Colonic mucosa (tissue), 4 donors: ENCODE measurements at regions not wholly inside any gene's neighbourhood (a gene's known extent, or its start where the extent isn't known, plus 50 kb on each side); places are given as distances from the start of the nearest gene placed in this dataset.

ENCODE experiments used
- DNase-seq: peaks from one replicate; pipeline ENCODE4 v3.0.0-alpha.2; 2020
- H3K27ac ChIP-seq: fragments of 200-600 bp; one replicate; pipeline ENCODE4 v1.8.0; 2021
- H3K27me3 ChIP-seq: fragments of 200-600 bp; one replicate; pipeline ENCODE4 v1.8.0; 2021
- H3K36me3 ChIP-seq: fragments of 200-600 bp; one replicate; pipeline ENCODE4 v1.8.0; 2021
- H3K4me1 ChIP-seq: fragments of 200-600 bp; one replicate; pipeline ENCODE4 v1.8.0; 2021; ENCODE audit warnings: mild to moderate bottlenecking
- H3K4me3 ChIP-seq: fragments of 200-600 bp; one replicate; pipeline ENCODE4 v1.8.0; 2021
- H3K9ac ChIP-seq, 2 donors: one replicate each; pipeline ENCODE4 v1.7.0; 2013; ENCODE audit warnings: control low read depth in 2 of 2, low read depth in 2 of 2, low read length in 2 of 2
- H3K9me3 ChIP-seq: fragments of 200-600 bp; one replicate; pipeline ENCODE4 v1.8.0; 2021
- CTCF ChIP-seq: fragments of 200-600 bp; IDR thresholded peaks from one replicate; pipeline ENCODE4 v1.8.0; 2022; ENCODE audit warnings: antibody characterized with exemption, mild to moderate bottlenecking
- intact Hi-C: fragments of 100-400 bp; cut with DNase I; formaldehyde crosslinking; loops from one replicate; pipeline ENCODE4 v1.14.1; 2022
- donor health status: healthy.
- donor health status: DM: no; HTN: no; CAD: no.
- donor health status: DM: no; HTN: no; CAD: no.

DNA sequence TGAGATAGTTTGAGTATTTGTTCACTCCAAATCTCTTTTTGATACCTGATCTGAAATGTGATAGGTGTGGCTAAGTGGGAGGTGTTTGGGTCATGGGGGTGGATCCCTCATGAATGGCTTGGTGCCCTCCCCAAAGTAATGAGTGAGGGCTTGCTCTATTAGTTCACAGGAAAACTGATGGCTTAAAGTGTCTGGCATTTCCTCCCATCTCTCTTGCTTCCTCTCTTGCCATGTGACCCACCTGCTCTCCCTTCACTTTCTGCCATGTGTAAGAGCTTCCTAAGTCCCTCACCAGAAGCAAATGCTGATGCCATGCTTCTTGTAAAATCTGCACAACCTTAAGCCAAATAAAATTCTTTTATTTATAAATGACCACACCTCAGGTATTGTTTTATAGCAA lies 61.1 kb downstream of the MAD2L1 start:
- no peaks in the 10 kb centered on the region for H3K9me3 ChIP-seq
- no peaks in the 10 kb centered on the region for H3K36me3 ChIP-seq
- intact Hi-C loops = no loop called here
- H3K27me3 ChIP-seq = no peaks in the 10 kb centered on the region
- H3K4me3 ChIP-seq = no peak overlapping the region
- no peak for TF ChIP-seq CTCF
- DNase-seq = no peak
- no peaks in the 10 kb centered on the region for H3K4me1 ChIP-seq
- no peak overlapping the region for H3K9ac ChIP-seq
- H3K27ac ChIP-seq = no peak overlapping the region

- Histone ChIP-seq H3K9me3 (no peaks in the 10 kb centered on the region), H3K9ac (no peak overlapping the region), H3K27ac (no peak overlapping the region), H3K27me3 (no peaks in the 10 kb centered on the region), H3K4me3 (no peak overlapping the region), H3K36me3 (no peaks in the 10 kb centered on the region), H3K4me1 (no peaks in the 10 kb centered on the region)
- intact Hi-C loops = no loop called here
- no peak for TF ChIP-seq CTCF
- DNase-seq = no peak
These were observed 61.6 kb downstream of the MAD2L1 start for GRCh38 chr4:120005076-120005475.

- Histone ChIP-seq H3K27me3 (no peaks in the 10 kb centered on the region), H3K4me3 (no peak overlapping the region), H3K27ac (no peak overlapping the region), H3K9ac (no peak overlapping the region), H3K36me3 (no peaks in the 10 kb centered on the region), H3K9me3 (no peaks in the 10 kb centered on the region), H3K4me1 (no peaks in the 10 kb centered on the region)
- intact Hi-C loops = no loop called here
- DNase-seq = no peak
- no peak for TF ChIP-seq CTCF
These were observed 62.6 kb downstream of the MAD2L1 start for GRCh38 chr4:120004054-120004453.

DNA sequence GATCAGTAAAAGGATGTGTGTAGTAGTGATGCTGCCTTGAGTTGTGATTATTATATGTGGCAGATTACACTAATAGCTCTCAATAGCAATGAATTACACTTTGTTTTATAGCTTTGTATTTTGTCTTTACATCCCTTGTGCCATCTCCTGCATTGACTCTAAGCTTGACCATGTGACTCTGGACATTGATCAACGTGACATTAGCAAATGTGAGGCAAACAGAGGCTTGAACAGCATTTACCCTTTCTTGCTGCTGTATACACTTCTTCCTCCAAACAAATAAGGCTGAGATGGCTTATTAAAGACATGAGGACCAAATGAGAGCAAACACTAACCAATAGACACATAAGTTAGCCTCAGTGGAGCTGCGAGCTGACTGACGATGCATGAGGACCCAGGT lies 63.5 kb downstream of the MAD2L1 start:
- no peaks in the 10 kb centered on the region for H3K9me3 ChIP-seq
- H3K36me3 ChIP-seq = no peaks in the 10 kb centered on the region
- H3K27me3 ChIP-seq = no peaks in the 10 kb centered on the region
- H3K4me1 ChIP-seq = no peaks in the 10 kb centered on the region
- no peak for DNase-seq
- no peak overlapping the region for H3K27ac ChIP-seq
- no peak overlapping the region for H3K9ac ChIP-seq
- TF ChIP-seq CTCF = no peak
- intact Hi-C loops = no loop called here
- H3K4me3 ChIP-seq = no peak overlapping the region

DNA sequence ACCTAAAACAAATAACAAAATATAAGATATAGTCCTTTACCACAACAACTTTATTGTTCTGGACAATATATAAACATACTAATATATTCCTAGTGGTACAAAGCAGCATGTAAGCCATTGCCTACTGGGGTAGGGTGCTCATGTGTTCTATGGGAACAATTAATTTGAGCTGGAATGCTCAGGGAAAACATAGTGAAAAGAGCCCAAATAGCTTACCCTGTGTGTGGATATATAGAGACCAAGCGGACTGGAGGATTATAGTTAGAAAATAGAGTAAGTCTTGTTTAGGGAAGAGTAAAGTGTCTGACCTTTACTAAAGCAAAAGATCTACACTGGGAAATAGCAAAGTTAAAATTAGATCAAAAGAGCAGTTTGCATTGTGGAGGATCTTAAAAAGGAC lies 64.8 kb downstream of the MAD2L1 start:
- intact Hi-C loops = no loop called here
- H3K36me3 ChIP-seq = no peaks in the 10 kb centered on the region
- no peaks in the 10 kb centered on the region for H3K9me3 ChIP-seq
- no peak for TF ChIP-seq CTCF
- no peaks in the 10 kb centered on the region for H3K4me1 ChIP-seq
- H3K27me3 ChIP-seq = no peaks in the 10 kb centered on the region
- H3K9ac ChIP-seq = no peak overlapping the region
- H3K4me3 ChIP-seq = no peak overlapping the region
- no peak for DNase-seq
- no peak overlapping the region for H3K27ac ChIP-seq
